GM13977 (cell line): ENCODE measurements at regions not wholly inside any gene's neighbourhood (a gene's known extent, or its start where the extent isn't known, plus 50 kb on each side); places are given as distances from the start of the nearest gene placed in this dataset.
"Not testable (repeated sequence)": the region's sequence is repeated elsewhere in the genome, so short reads cannot be mapped to it uniquely, and the experiment has no call there.

Experiments used
- DNase-seq: peaks from one replicate; pipeline ENCODE4 v3.0.0; 2012; ENCODE audit warnings: low spot score
- CTCF ChIP-seq: IDR thresholded peaks from 2 replicates; pipeline ENCODE4 v1.5.1; 2012; ENCODE audit warnings: mild to moderate bottlenecking, control low read depth; ENCODE audit not compliant: insufficient read depth; ENCODE audit errors: extremely low read depth, missing control alignments
- in situ Hi-C: fragments of 300-500 bp; cut with MboI; formaldehyde crosslinking; loops from one replicate; pipeline ENCODE4 v1.12.0; 2022; ENCODE audit warnings: low sequenced_read_pairs, low pct_unique_long_range_greater_than_20kb, mixed read lengths, inconsistent platforms; ENCODE audit not compliant: unreplicated experiment

DNA sequence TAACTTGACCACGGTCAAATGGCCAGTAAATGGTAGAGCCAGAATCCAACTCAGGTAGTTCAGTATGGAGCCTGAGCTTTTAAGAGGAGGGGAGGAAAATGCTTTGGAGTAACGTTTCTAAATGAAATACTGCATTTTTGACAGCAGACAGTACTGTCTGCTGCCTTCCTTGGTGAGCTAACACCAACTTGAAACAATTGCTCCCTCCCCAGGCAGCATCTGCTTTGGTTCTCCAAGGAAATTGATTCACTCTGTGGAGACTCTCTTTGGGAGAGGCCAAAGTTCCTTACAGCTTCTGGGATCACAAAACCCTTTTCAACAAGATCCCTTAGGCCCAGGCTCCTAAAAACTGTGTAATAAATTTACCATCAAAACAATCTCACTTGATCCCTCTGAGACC lies 75.2 kb upstream of the SSBP2 start:
- no peak for TF ChIP-seq CTCF
- in situ Hi-C loops, result loop anchor here (25.0 kb wide), 1 partner anchor 314 kb away; no protein-coding TSS in a partner anchor
- DNase-seq, result no peak

GRCh38 chr5:81825237-81825636 lies 74.3 kb upstream of the SSBP2 start:
- TF ChIP-seq CTCF, result no peak
- DNase-seq, result no peak
- in situ Hi-C loops, result loop anchor here (25.0 kb wide), 1 partner anchor 313 kb away; no protein-coding TSS in a partner anchor

DNA sequence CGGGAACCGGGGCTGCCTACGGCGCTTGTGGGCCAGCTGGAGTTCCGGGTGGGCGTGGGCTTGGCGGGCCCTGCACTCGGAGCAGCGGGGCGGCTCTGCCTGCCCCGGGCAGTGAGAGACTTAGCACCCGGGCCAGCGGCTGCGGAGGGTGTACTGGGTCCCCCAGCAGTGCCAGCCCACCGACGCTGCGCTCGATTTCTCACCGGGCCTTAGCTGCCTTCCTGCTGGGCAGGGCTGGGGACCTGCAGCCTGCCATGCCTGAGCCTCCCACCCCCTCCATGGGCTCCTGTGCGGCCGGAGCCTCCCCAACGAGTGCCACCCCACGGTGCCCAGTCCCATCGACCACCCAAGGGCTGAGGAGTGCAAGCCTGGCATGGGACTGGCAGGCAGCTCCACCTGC lies 72.8 kb upstream of the SSBP2 start:
- DNase-seq, in situ Hi-C loops: not testable (repeated sequence)

DNA sequence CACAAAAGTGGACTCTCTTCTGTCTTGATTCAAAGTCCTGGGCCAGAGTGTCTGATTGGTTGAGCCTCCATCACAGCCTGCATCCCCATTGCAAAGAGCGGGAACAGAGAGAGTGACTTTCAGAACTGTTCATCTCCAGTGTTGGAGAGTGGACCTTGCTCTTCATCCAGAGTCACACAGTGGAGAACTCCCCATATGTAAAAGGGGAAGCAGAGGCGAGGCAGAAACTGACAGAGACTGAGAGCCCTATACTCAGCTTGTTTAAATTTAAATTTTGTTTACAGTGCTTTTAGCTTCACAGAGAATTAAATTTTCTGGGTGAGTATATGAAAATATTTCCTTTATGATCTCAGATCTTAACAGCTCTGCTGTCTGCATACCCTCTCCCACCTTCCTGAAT lies 70.0 kb upstream of the SSBP2 start:
- in situ Hi-C loops, result no loop called here
- no peak for TF ChIP-seq CTCF
- DNase-seq, result no peak

GRCh38 chr5:81820318-81820636 lies 69.4 kb upstream of the SSBP2 start:
- no peak for DNase-seq
- in situ Hi-C loops, result no loop called here
- no peak for TF ChIP-seq CTCF

DNA sequence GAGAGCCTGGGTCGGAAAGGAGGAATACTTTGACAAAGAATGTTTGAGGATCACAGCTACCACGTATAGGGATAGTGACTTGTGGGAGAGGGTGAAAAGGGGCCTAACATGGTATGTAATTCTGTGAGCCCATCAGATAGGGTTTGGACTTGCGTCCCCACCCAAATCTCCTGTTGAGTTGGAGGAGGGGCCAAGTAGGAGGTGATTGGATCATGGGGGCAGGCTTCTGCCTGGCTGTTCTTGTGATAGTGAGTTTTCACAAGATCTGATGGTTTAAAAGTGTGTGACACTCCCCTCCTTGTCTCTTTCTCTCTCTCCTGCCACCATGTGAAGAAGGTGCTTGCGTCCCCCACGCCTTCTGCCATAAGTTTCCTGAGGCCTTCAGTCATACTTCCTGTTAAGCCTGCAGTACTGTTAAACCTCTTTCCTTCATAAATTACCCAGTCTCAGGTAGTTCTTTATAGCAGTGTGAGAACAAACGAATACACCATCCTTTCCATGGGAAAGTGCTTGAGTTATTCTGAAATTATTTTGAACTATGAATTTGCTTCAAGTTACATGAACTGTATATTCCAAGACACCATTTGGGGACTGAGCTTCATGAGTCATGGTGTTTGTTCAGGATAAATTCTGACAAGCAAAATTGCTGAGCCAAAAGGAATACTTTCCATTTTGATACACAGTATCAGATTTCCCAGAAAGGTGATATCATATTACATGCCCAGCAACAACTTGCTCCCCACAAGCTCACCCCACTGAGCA lies 68.8 kb upstream of the SSBP2 start:
- TF ChIP-seq CTCF, result no peak
- in situ Hi-C loops, result no loop called here
- DNase-seq, result no peak

GRCh38 chr5:81817980-81818379 lies 67.1 kb upstream of the SSBP2 start:
- DNase-seq, result no peak
- no peak for TF ChIP-seq CTCF
- in situ Hi-C loops, result no loop called here
